GM10266 (cell line): ENCODE measurements at regions not wholly inside any gene's neighbourhood (a gene's known extent, or its start where the extent isn't known, plus 50 kb on each side); places are given as distances from the start of the nearest gene placed in this dataset.

Experiments used
- DNase-seq: peaks from one replicate; pipeline ENCODE4 v3.0.0; 2012; ENCODE audit errors: extremely low spot score
- TF ChIP-seq, protein P1 (sequence below): IDR thresholded peaks from 2 replicates; pipeline ENCODE4 v1.5.1; 2012; ENCODE audit warnings: mild to moderate bottlenecking, low read depth; ENCODE audit not compliant: control insufficient read depth, insufficient read depth; ENCODE audit errors: missing control alignments

DNA sequence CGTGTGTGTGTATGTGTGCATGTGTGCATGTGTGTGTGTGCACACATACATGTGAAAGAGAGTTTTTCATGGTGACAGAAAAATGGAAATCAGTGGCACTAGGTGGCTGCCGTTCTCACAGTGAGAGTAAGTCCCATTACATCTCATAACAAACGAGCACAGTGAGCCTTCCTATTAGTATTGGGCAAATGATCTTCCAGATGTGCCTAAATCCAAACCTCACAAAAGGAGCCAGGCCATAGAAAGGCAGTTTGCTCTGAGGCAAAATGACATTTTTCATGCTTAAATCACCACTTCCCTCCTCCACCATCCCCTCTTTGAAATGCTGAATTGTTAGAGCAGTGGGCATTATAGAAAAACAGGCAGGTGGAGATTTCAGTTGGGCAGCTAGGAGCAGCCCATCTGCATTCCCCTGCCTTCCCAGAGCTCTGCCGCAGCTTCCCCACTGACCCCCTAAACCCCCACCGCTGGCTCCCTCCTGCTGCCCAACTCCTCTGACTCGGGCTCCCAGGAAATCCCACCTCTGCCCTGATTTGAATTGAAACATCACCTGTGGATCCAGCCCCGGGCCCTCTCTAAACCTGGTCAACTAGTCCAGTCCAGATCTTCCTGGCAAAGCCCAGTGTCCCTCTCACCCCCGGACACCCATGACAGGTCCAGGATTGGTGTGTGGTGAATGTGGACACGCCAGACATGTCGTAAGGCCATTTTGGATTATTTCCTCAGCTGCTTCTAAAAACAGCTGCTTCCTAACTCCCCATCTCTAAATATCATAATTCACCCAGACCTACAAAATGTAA lies 190.5 kb downstream of the SEC16B start:
- DNase-seq: no peak

DNA sequence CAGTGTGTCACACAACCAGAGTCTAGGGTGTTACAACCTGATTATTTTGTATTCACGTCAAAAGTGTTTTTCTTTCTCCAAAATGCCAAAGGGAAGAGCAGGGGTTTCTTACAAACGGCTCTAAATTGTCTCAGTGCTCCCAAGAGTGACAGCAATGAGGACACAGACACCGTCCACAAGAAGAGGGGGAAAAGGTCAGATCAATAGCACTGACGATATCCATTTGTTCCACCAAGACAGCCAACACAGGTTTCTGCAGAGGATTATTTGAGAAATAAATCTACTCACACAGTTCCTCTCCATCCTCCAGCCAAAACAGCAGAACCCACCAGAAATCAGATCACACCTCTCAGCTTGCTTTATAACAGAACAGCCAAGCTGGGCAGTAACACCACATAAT lies 193.9 kb downstream of the SEC16B start:
- TF ChIP-seq, protein P1, sequence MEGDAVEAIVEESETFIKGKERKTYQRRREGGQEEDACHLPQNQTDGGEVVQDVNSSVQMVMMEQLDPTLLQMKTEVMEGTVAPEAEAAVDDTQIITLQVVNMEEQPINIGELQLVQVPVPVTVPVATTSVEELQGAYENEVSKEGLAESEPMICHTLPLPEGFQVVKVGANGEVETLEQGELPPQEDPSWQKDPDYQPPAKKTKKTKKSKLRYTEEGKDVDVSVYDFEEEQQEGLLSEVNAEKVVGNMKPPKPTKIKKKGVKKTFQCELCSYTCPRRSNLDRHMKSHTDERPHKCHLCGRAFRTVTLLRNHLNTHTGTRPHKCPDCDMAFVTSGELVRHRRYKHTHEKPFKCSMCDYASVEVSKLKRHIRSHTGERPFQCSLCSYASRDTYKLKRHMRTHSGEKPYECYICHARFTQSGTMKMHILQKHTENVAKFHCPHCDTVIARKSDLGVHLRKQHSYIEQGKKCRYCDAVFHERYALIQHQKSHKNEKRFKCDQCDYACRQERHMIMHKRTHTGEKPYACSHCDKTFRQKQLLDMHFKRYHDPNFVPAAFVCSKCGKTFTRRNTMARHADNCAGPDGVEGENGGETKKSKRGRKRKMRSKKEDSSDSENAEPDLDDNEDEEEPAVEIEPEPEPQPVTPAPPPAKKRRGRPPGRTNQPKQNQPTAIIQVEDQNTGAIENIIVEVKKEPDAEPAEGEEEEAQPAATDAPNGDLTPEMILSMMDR: no peak
- no peak for DNase-seq

More for the DNA sequence above, 190.5 kb downstream of the SEC16B start:
- TF ChIP-seq, protein P1: no peak

DNA sequence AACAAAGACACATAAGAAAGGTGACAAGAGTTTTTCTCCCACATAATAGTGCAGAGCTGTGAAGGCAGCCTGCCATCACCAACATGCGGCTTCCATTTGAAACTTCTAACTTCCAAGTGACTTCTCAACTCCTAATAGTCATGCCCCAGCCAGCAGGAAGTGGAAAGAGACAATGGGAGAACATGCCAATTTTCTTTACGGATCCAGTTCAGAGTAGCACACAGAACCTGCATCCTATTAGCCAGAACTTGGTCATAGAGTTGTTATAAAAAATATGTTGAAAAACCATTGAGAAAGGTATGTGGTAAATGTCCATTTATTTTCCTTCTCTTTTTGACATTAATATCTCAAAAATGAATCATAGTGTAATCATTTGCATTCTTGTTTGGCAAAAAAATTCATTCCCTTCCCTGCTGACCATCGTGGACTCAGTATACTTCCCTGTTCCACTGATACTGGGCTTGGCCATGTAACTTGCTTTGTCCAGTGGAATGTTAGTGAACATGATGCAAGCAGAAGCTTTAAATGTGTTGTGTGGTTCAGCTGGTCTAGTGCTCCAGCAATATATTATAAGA lies 197.4 kb downstream of the SEC16B start:
- DNase-seq: no peak
- TF ChIP-seq, protein P1: no peak

DNA sequence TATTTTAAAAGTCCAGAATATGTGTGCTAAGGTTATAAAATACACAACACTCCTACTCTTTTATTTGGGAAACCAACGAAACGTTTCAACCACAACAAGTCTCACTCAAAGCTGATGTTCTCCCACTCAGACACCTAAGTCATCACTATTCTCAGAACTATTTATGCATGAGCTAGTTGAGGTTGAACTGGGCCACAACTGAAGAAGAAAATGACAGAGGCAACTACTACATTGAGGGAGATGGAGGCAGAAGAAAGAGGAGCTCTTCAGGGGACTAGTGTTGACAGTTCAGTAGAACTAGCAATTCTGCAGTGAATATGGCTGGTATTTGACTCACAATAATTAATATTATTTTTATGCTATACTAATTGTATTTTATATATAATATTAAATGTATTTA lies 198.2 kb downstream of the SEC16B start:
- DNase-seq: no peak
- TF ChIP-seq, protein P1: no peak

DNA sequence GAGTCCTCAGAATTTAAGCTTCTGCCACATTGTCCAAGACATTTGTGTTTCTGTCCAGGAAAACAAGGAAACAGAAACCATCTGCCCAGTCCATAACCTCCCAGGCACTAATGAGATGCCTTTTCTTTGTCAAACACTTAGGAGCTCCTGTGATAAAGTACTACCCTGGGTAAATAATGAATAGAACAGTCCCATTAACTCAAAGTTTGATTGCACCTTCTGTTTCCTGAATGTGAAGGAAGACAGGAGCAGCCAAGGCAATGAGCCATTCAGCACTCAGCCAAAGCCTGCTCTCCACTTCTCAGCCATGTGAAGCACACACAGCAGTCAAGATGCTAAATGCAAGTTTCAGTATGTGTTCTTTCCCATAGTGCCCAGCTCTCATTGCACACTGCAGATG lies 199.8 kb downstream of the SEC16B start:
- TF ChIP-seq, protein P1: no peak
- no peak for DNase-seq

DNA sequence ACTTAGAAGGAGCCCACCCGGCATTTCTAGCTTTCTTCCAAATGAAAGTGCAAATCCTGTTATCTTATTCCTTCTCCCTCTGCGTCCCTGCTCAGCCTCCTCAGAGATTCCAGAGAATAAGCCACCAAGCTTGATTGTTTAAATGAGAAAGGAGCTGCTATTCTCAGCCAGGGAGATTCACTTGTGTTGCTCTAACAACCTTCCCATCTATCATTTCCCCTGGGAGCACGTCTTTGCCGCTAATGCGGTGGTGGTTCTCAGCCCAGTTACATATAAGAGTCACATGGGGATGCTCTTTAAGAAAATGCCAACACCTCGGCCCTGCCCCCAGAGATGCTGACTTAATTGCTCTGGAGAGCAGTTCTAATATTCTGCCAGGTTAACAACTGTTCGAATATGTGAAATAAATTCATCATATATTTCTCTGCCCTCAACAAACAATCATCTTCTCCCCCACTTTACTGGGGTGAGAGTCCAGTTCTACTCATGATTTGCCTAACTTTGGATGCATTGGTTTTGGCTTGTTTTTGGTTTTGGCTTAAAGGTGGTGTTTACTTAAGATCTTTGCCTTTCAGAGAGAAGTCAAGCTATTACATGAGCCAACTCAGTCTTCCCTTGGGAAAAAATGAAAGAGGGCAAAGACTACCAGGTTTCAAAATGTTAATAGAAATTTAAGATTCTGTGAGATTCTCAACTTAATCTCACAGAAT lies 213.9 kb downstream of the SEC16B start:
- TF ChIP-seq, protein P1: no peak
- no peak for DNase-seq
